ENCODE measurements at regions not wholly inside any gene's neighbourhood (a gene's known extent, or its start where the extent isn't known, plus 50 kb on each side); places are given as distances from the start of the nearest gene placed in this dataset.

GRCh38 chr5:169527066-169527465 lies 56.5 kb upstream of the SPDL1 start:
- no peak for TF ChIP-seq GLIS3 (CRISPR knock-in tag; IDR thresholded peaks at IDR 0.05)
- no peak for TF ChIP-seq PATZ1 (CRISPR knock-in tag; IDR thresholded peaks at IDR 0.05; ENCODE audit: borderline replicate concordance)
- TF ChIP-seq ZNF565 (CRISPR knock-in tag; conservative IDR thresholded peaks at IDR 0.05; ENCODE audit: low read depth) = no peak
- no peak for TF ChIP-seq ZNF8 (CRISPR knock-in tag; IDR thresholded peaks at IDR 0.05)
- no peak for TF ChIP-seq RARB (CRISPR knock-in tag; IDR thresholded peaks at IDR 0.05)
- no peak for TF ChIP-seq ZFP3 (CRISPR knock-in tag; IDR thresholded peaks at IDR 0.05)
- no peak for TF ChIP-seq ZNF70 (CRISPR knock-in tag; IDR thresholded peaks at IDR 0.05)
- no peak for TF ChIP-seq ARNTL (CRISPR knock-in tag; IDR thresholded peaks at IDR 0.05; ENCODE audit: borderline replicate concordance, low read depth)
- no peak for TF ChIP-seq CREB5 (CRISPR knock-in tag; IDR thresholded peaks at IDR 0.05; ENCODE audit: low read depth)
- no peak for TF ChIP-seq ISL1 (CRISPR knock-in tag; IDR thresholded peaks at IDR 0.05)
- no peak for TF ChIP-seq POU6F1 (CRISPR knock-in tag; IDR thresholded peaks at IDR 0.05; ENCODE audit: borderline replicate concordance, low read depth)
- no peak for TF ChIP-seq OSR1 (CRISPR knock-in tag; IDR thresholded peaks at IDR 0.05)
- TF ChIP-seq ESRRG (CRISPR knock-in tag; IDR thresholded peaks at IDR 0.05) = no peak
- no peak for TF ChIP-seq TSHZ2 (CRISPR knock-in tag; IDR thresholded peaks at IDR 0.05)
- TF ChIP-seq TOX (CRISPR knock-in tag; IDR thresholded peaks at IDR 0.05; ENCODE audit: borderline replicate concordance) = no peak
- no peak for ATAC-seq

GRCh38 chr5:169522851-169523250 lies 60.7 kb upstream of the SPDL1 start:
- no peak for TF ChIP-seq PPARA (CRISPR knock-in tag; IDR thresholded peaks at IDR 0.05; ENCODE audit: borderline replicate concordance)
- no peak for TF ChIP-seq ZFP3 (CRISPR knock-in tag; IDR thresholded peaks at IDR 0.05)
- TF ChIP-seq TOX (CRISPR knock-in tag; IDR thresholded peaks at IDR 0.05; ENCODE audit: borderline replicate concordance) = no peak
- TF ChIP-seq GLIS3 (CRISPR knock-in tag; IDR thresholded peaks at IDR 0.05) = no peak
- no peak for TF ChIP-seq ZNF8 (CRISPR knock-in tag; IDR thresholded peaks at IDR 0.05)
- TF ChIP-seq CREB5 (CRISPR knock-in tag; IDR thresholded peaks at IDR 0.05; ENCODE audit: low read depth) = no peak
- TF ChIP-seq TCF4 (CRISPR knock-in tag; IDR thresholded peaks at IDR 0.05; ENCODE audit: borderline replicate concordance) = no peak
- TF ChIP-seq PATZ1 (CRISPR knock-in tag; IDR thresholded peaks at IDR 0.05; ENCODE audit: borderline replicate concordance) = no peak
- no peak for TF ChIP-seq ARNTL (CRISPR knock-in tag; IDR thresholded peaks at IDR 0.05; ENCODE audit: borderline replicate concordance, low read depth)
- no peak for TF ChIP-seq ZNF70 (CRISPR knock-in tag; IDR thresholded peaks at IDR 0.05)
- no peak for TF ChIP-seq ZC3H10 (CRISPR knock-in tag; IDR thresholded peaks at IDR 0.05)
- TF ChIP-seq CSDC2 (CRISPR knock-in tag; IDR thresholded peaks at IDR 0.05) = no peak
- TF ChIP-seq ESRRG (CRISPR knock-in tag; IDR thresholded peaks at IDR 0.05) = no peak
- TF ChIP-seq TSHZ2 (CRISPR knock-in tag; IDR thresholded peaks at IDR 0.05) = no peak
- no peak for TF ChIP-seq CSRNP3 (CRISPR knock-in tag; IDR thresholded peaks at IDR 0.05)
- no peak for TF ChIP-seq ZFP30 (CRISPR knock-in tag; IDR thresholded peaks at IDR 0.05)
- ATAC-seq = no peak
